Activated gamma-delta T cell treated with Interleukin-2 at 50 U/mL for 16 hours (primary cell): ENCODE measurements at regions not wholly inside any gene's neighbourhood (a gene's known extent, or its start where the extent isn't known, plus 50 kb on each side); places are given as distances from the start of the nearest gene placed in this dataset.
"Not testable (repeated sequence)": the region's sequence is repeated elsewhere in the genome, so short reads cannot be mapped to it uniquely, and the experiment has no call there.

Experiments used
- DNase-seq: peaks from one replicate; pipeline ENCODE4 v3.0.0-alpha.2; 2020

GRCh38 chr11:135075740-135076139 lies 663.7 kb upstream of the B3GAT1 start:
- peak; percentile 32 for DNase-seq

GRCh38 chr11:135074397-135074998 lies 662.5 kb upstream of the B3GAT1 start:
- DNase-seq = no peak

- DNase-seq = no peak
Measured at GRCh38 chr11:135073870-135074269, 661.8 kb upstream of the B3GAT1 start.

- no peak for DNase-seq
Measured at GRCh38 chr11:135073381-135073780, 661.3 kb upstream of the B3GAT1 start.

- DNase-seq = no peak
Measured at GRCh38 chr11:135069890-135070289, 657.8 kb upstream of the B3GAT1 start.

- DNase-seq = no peak
Measured at GRCh38 chr11:135069063-135069462, 657.0 kb upstream of the B3GAT1 start.

GRCh38 chr11:135062994-135063393 lies 651.0 kb upstream of the B3GAT1 start:
- DNase-seq = no peak

GRCh38 chr11:135061166-135061565 lies 649.1 kb upstream of the B3GAT1 start:
- no peak for DNase-seq

GRCh38 chr11:135046986-135047385 lies 634.9 kb upstream of the B3GAT1 start:
- DNase-seq = no peak

- DNase-seq = no peak
Measured at GRCh38 chr11:135046556-135046955, 634.5 kb upstream of the B3GAT1 start.

GRCh38 chr11:135043434-135043833 lies 631.4 kb upstream of the B3GAT1 start:
- no peak for DNase-seq

- DNase-seq = no peak
Measured at GRCh38 chr11:135037828-135038227, 625.8 kb upstream of the B3GAT1 start.

GRCh38 chr11:135036488-135037297 lies 624.7 kb upstream of the B3GAT1 start:
- no peak for DNase-seq

GRCh38 chr11:135035282-135035681 lies 623.2 kb upstream of the B3GAT1 start:
- DNase-seq = no peak

- no peak for DNase-seq
Measured at GRCh38 chr11:135033540-135033939, 621.5 kb upstream of the B3GAT1 start.

- DNase-seq = no peak
Measured at GRCh38 chr11:135031205-135031989, 619.4 kb upstream of the B3GAT1 start.

GRCh38 chr11:135027461-135027860 lies 615.4 kb upstream of the B3GAT1 start:
- no peak for DNase-seq

- DNase-seq = no peak
Measured at GRCh38 chr11:135023499-135023898, 611.5 kb upstream of the B3GAT1 start.

GRCh38 chr11:135022454-135022853 lies 610.4 kb upstream of the B3GAT1 start:
- DNase-seq = no peak

- DNase-seq = no peak
Measured at GRCh38 chr11:135019899-135020298, 607.9 kb upstream of the B3GAT1 start.

- no peak for DNase-seq
Measured at GRCh38 chr11:135019343-135019871, 607.4 kb upstream of the B3GAT1 start.

GRCh38 chr11:135017296-135017695 lies 605.3 kb upstream of the B3GAT1 start:
- DNase-seq = no peak

- no peak for DNase-seq
Measured at GRCh38 chr11:135015966-135016365, 603.9 kb upstream of the B3GAT1 start.

GRCh38 chr11:135011313-135011712 lies 599.3 kb upstream of the B3GAT1 start:
- not testable (repeated sequence) for DNase-seq
